HepG2 (cell line): ENCODE measurements at regions not wholly inside any gene's neighbourhood (a gene's known extent, or its start where the extent isn't known, plus 50 kb on each side); places are given as distances from the start of the nearest gene placed in this dataset.

Source experiments
- CEBPG ChIP-seq: IDR thresholded peaks from 2 replicates; pipeline ENCODE4 v1.6.1; 2016
- EZH2 ChIP-seq: conservative IDR thresholded peaks from 2 replicates; pipeline ENCODE4 v1.6.1; 2012; ENCODE audit warnings: mild to moderate bottlenecking, low read depth, low read length, moderate library complexity
- FOXK2 ChIP-seq: fragments of 450-650 bp; IDR thresholded peaks from 2 replicates; pipeline ENCODE4 v1.6.1; 2016
- PHF5A ChIP-seq: IDR thresholded peaks from one replicate; pipeline ENCODE4 v1.6.1; 2018; ENCODE audit warnings: low read depth, missing genetic modification reagents; ENCODE audit not compliant: unreplicated experiment
- ZNF720 ChIP-seq: sonication (generic); formaldehyde crosslinking; IDR thresholded peaks from 2 replicates; pipeline ENCODE4 v1.4.0; 2020; ENCODE audit warnings: missing genetic modification reagents
- TF ChIP-seq, protein P1 (sequence below): sonication (generic); formaldehyde crosslinking; IDR thresholded peaks from 2 replicates; pipeline ENCODE4 v1.5.0; 2020; ENCODE audit warnings: mild to moderate bottlenecking, missing genetic modification reagents, moderate library complexity

- TF ChIP-seq EZH2 (no peak), ZNF720 (CRISPR knock-in tag) (no peak), PHF5A (CRISPR knock-in tag) (no peak), CEBPG (CRISPR knock-in tag) (no peak), FOXK2 (no peak)
- TF ChIP-seq, protein P1, sequence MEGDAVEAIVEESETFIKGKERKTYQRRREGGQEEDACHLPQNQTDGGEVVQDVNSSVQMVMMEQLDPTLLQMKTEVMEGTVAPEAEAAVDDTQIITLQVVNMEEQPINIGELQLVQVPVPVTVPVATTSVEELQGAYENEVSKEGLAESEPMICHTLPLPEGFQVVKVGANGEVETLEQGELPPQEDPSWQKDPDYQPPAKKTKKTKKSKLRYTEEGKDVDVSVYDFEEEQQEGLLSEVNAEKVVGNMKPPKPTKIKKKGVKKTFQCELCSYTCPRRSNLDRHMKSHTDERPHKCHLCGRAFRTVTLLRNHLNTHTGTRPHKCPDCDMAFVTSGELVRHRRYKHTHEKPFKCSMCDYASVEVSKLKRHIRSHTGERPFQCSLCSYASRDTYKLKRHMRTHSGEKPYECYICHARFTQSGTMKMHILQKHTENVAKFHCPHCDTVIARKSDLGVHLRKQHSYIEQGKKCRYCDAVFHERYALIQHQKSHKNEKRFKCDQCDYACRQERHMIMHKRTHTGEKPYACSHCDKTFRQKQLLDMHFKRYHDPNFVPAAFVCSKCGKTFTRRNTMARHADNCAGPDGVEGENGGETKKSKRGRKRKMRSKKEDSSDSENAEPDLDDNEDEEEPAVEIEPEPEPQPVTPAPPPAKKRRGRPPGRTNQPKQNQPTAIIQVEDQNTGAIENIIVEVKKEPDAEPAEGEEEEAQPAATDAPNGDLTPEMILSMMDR (CRISPR knock-in tag): no peak
Observed at GRCh38 chr7:47192978-47193377, 388.9 kb downstream of the TNS3 start.
